ENCODE measurements at regions not wholly inside any gene's neighbourhood (a gene's known extent, or its start where the extent isn't known, plus 50 kb on each side); places are given as distances from the start of the nearest gene placed in this dataset.

- TF ChIP-seq JUN (IDR thresholded peaks at IDR 0.05; ENCODE audit: low read depth, low read length) (no peak), MAX (IDR thresholded peaks at IDR 0.05) (no peak), CTCF (IDR thresholded peaks at IDR 0.05; ENCODE audit: control extremely low read depth in 1 of 3, insufficient read depth in 1 of 3, low read depth in 1 of 3, low read length in 3 of 3) (no peak), NRF1 (IDR thresholded peaks at IDR 0.05; ENCODE audit: low read depth, low read length) (no peak), GABPA (IDR thresholded peaks at IDR 0.05; ENCODE audit: borderline replicate concordance, insufficient read depth, low read length) (no peak), USF2 (IDR thresholded peaks at IDR 0.05; ENCODE audit: low read length) (no peak), TCF12 (IDR thresholded peaks at IDR 0.05; ENCODE audit: low read depth, low read length) (no peak), TEAD4 (IDR thresholded peaks at IDR 0.05; ENCODE audit: low read depth, low read length) (no peak), RAD21 (IDR thresholded peaks at IDR 0.05 in 1 of 2, conservative IDR thresholded peaks at IDR 0.05 in 1 of 2; ENCODE audit: low read depth in 2 of 2, low read length in 2 of 2) (no peak), NANOG (IDR thresholded peaks at IDR 0.05; ENCODE audit: insufficient read depth, low read depth, low read length, poor library complexity, severe bottlenecking) (no peak), POLR2AphosphoS5 (IDR thresholded peaks at IDR 0.05; ENCODE audit: low read depth, low read length) (no peak), HDAC2 (IDR thresholded peaks at IDR 0.05; ENCODE audit: borderline replicate concordance in 1 of 2, low read depth in 2 of 2, low read length in 2 of 2) (no peak)
These were observed 125.0 kb upstream of the ZNF746 start for GRCh38 chr7:149622444-149623210.

Measured in H1 (cell line).